H1 (cell line): ENCODE measurements at regions not wholly inside any gene's neighbourhood (a gene's known extent, or its start where the extent isn't known, plus 50 kb on each side); places are given as distances from the start of the nearest gene placed in this dataset.

Experiments
- CTCF ChIA-PET: fragments of 300-600 bp; sonication (Branson Sonifier 250); formaldehyde crosslinking; loops from one replicate; lab custom pipeline; 2021; ENCODE audit not compliant: partially characterized antibody; lab: Charles Lee
- POLR2A ChIA-PET: fragments of 300-600 bp; sonication (Branson Sonifier 250); formaldehyde crosslinking; loops from one replicate; lab custom pipeline; 2021; ENCODE audit warnings: inconsistent platforms; ENCODE audit not compliant: partially characterized antibody; lab: Charles Lee
- DNase-seq, 2 experiments: peaks; one replicate each; pipeline versions ENCODE4 v3.0.0 to v3.0.0-alpha.2; 2010 to 2022; ENCODE audit warnings: low spot score in 2 of 2, low read depth in 1 of 2, mixed read lengths in 1 of 2
- FAIRE-seq: peaks from 2 replicates; lab custom pipeline; 2011; peaks lifted over from hg19 to GRCh38; lab: Jason Lieb, UNC
- H2AFZ ChIP-seq: 2 replicates; pipeline ENCODE4 v1.8.1; 2012; ENCODE audit warnings: low read length, inconsistent platforms
- H2AK5ac ChIP-seq: 2 replicates; pipeline ENCODE4 v1.6.1; 2013; ENCODE audit warnings: low read depth, low read length
- H2BK120ac ChIP-seq: replicated peaks from 2 replicates; pipeline ENCODE3; 2013; ENCODE audit warnings: low read depth, low read length, inconsistent platforms
- H2BK12ac ChIP-seq: 2 replicates; pipeline ENCODE4 v1.6.1; 2013; ENCODE audit warnings: low read depth, low read length
- H2BK15ac ChIP-seq: 2 replicates; pipeline ENCODE4 v1.6.1; 2013; ENCODE audit warnings: low read length
- H2BK20ac ChIP-seq: 2 replicates; pipeline ENCODE4 v1.6.1; 2013; ENCODE audit warnings: low read length
- H2BK5ac ChIP-seq: 2 replicates; pipeline ENCODE4 v1.6.1; 2013; ENCODE audit warnings: low read depth, low read length
- H3K14ac ChIP-seq: 2 replicates; pipeline ENCODE4 v1.6.1; 2013; ENCODE audit warnings: inconsistent platforms; ENCODE audit not compliant: insufficient read length
- H3K18ac ChIP-seq: 2 replicates; pipeline ENCODE4 v1.6.1; 2013; ENCODE audit warnings: low read length; ENCODE audit errors: extremely low read depth
- H3K23ac ChIP-seq: 2 replicates; pipeline ENCODE4 v1.6.1; 2013; ENCODE audit warnings: inconsistent platforms; ENCODE audit not compliant: insufficient read length
- H3K23me2 ChIP-seq: 2 replicates; pipeline ENCODE4 v1.6.1; 2013; ENCODE audit warnings: low read depth, low read length
- H3K27ac ChIP-seq: 2 replicates; pipeline ENCODE4 v1.6.1; 2011; ENCODE audit warnings: low read depth, low read length, inconsistent platforms
- H3K27me3 ChIP-seq, 4 experiments: replicated peaks in 1 of 4; 1 replicate in 1 of 4; 2 replicates in 3 of 4; pipeline versions ENCODE4 v1.6.1 to v1.8.1; 2011 to 2013; ENCODE audit warnings: low read length in 3 of 4, mild to moderate bottlenecking in 3 of 4, inconsistent platforms in 2 of 4, mixed read lengths in 2 of 4, moderate library complexity in 1 of 4; ENCODE audit not compliant: control insufficient read depth in 3 of 4, insufficient read depth in 3 of 4; ENCODE audit errors: extremely low read depth in 1 of 4
- H3K36me3 ChIP-seq, 4 experiments: 2 replicates each; pipeline versions ENCODE4 v1.6.1 to v1.8.1; 2011 to 2013; ENCODE audit warnings: mild to moderate bottlenecking in 4 of 4, low read length in 3 of 4, moderate library complexity in 2 of 4, control low read depth in 1 of 4, inconsistent platforms in 1 of 4; ENCODE audit not compliant: insufficient read depth in 4 of 4, control insufficient read depth in 2 of 4
- H3K4ac ChIP-seq: replicated peaks from 2 replicates; pipeline ENCODE3; 2013; ENCODE audit warnings: low read length, low read depth, mixed read lengths, inconsistent platforms; ENCODE audit not compliant: insufficient read length
- H3K4me1 ChIP-seq, 4 experiments: replicated peaks in 1 of 4; 1 replicate in 1 of 4; 2 replicates in 3 of 4; pipeline versions ENCODE4 v1.6.1 to v1.8.1; 2011 to 2013; ENCODE audit warnings: low read length in 3 of 4, inconsistent platforms in 2 of 4, mixed read lengths in 1 of 4; ENCODE audit not compliant: insufficient read depth in 4 of 4, control insufficient read depth in 3 of 4
- H3K4me2 ChIP-seq, 2 experiments: 2 replicates each; pipeline versions ENCODE4 v1.6.1 to v1.8.1; 2011 to 2013; ENCODE audit warnings: low read depth in 2 of 2, low read length in 2 of 2, control low read depth in 1 of 2, inconsistent platforms in 1 of 2, mild to moderate bottlenecking in 1 of 2; ENCODE audit not compliant: insufficient read depth in 1 of 2
- H3K4me3 ChIP-seq, 4 experiments: fragments of 200-600, 300-600 bp in 1 of 4; sonication (generic), shearing (Covaris generic), sonication (Bioruptor Twin) in 1 of 4; 2 replicates each; pipeline versions ENCODE4 v1.5.1 to v1.8.1; 2011 to 2016; ENCODE audit warnings: low read length in 4 of 4, low read depth in 3 of 4, control low read depth in 2 of 4, inconsistent platforms in 2 of 4, mild to moderate bottlenecking in 2 of 4, mixed read lengths in 1 of 4, moderate library complexity in 1 of 4; ENCODE audit not compliant: insufficient read depth in 2 of 4; ENCODE audit errors: extremely low read depth in 1 of 4
- H3K56ac ChIP-seq: replicated peaks from 2 replicates; pipeline ENCODE3; 2013; ENCODE audit warnings: low read depth, mild to moderate bottlenecking, mixed read lengths, low read length, inconsistent platforms; ENCODE audit not compliant: insufficient read length
- H3K79me1 ChIP-seq: 2 replicates; pipeline ENCODE4 v1.6.1; 2013; ENCODE audit warnings: low read depth, low read length, control low read depth
- H3K79me2 ChIP-seq, 2 experiments: 2 replicates each; pipeline versions ENCODE4 v1.6.1 to v1.8.1; 2012 to 2013; ENCODE audit warnings: low read length in 2 of 2, mild to moderate bottlenecking in 2 of 2, inconsistent platforms in 1 of 2; ENCODE audit not compliant: insufficient read depth in 2 of 2, control insufficient read depth in 1 of 2
- H3K9ac ChIP-seq, 4 experiments: replicated peaks in 1 of 4; 1 replicate in 1 of 4; 2 replicates in 3 of 4; pipeline versions ENCODE4 v1.6.1 to v1.8.1; 2011 to 2013; ENCODE audit warnings: low read depth in 3 of 4, low read length in 3 of 4, control low read depth in 2 of 4, mild to moderate bottlenecking in 2 of 4, moderate library complexity in 2 of 4, inconsistent platforms in 1 of 4; ENCODE audit errors: extremely low read depth in 1 of 4
- H3K9me3 ChIP-seq, 2 experiments: 2 replicates each; pipeline versions ENCODE4 v1.6.1 to v1.8.1; 2012 to 2013; ENCODE audit warnings: mild to moderate bottlenecking in 2 of 2, moderate library complexity in 2 of 2, control low read depth in 1 of 2, inconsistent platforms in 1 of 2, low read depth in 1 of 2, low read length in 1 of 2, mixed read lengths in 1 of 2; ENCODE audit not compliant: insufficient read depth in 2 of 2
- H4K20me1 ChIP-seq, 2 experiments: replicated peaks in 1 of 2; 2 replicates each; pipeline versions ENCODE3 to v1.8.1; 2011 to 2013; ENCODE audit warnings: inconsistent platforms in 2 of 2, low read length in 2 of 2, mild to moderate bottlenecking in 1 of 2; ENCODE audit not compliant: insufficient read depth in 2 of 2, control insufficient read depth in 1 of 2
- H4K5ac ChIP-seq: 2 replicates; pipeline ENCODE4 v1.6.1; 2013; ENCODE audit warnings: low read length, low read depth, mixed read lengths, inconsistent platforms; ENCODE audit not compliant: insufficient read length
- H4K8ac ChIP-seq: 2 replicates; pipeline ENCODE4 v1.8.0; 2013; ENCODE audit warnings: mild to moderate bottlenecking, moderate library complexity, low read length, inconsistent platforms; ENCODE audit not compliant: insufficient read depth; ENCODE audit errors: extremely low read depth
- H4K91ac ChIP-seq: replicated peaks from 2 replicates; pipeline ENCODE3; 2013; ENCODE audit warnings: low read length, mixed read lengths, inconsistent platforms; ENCODE audit not compliant: insufficient read length
- CHD2 ChIP-seq: IDR thresholded peaks from 2 replicates; pipeline ENCODE4 v1.6.1; 2012; ENCODE audit warnings: low read length, improper control_type of control experiment
- RBBP5 ChIP-seq: IDR thresholded peaks from 2 replicates; pipeline ENCODE4 v1.7.1; 2012; ENCODE audit warnings: low read depth, mild to moderate bottlenecking, inconsistent platforms, low read length, moderate library complexity, borderline replicate concordance
- SRF ChIP-seq: IDR thresholded peaks from 2 replicates; pipeline ENCODE4 v1.6.1; 2011; ENCODE audit warnings: mild to moderate bottlenecking, low read depth, low read length, moderate library complexity
- ZNF274 ChIP-seq: IDR thresholded peaks from 2 replicates; pipeline ENCODE4 v1.7.0; 2012; ENCODE audit warnings: low read length, borderline replicate concordance; ENCODE audit errors: extremely low read depth
- WGBS, 2 experiments: shearing (Covaris generic) in 1 of 2; methylation state at CpG; one replicate each; pipeline versions ENCODE4 v1.1.6 to v1.1.7; 2013 to 2015; ENCODE audit warnings: low lambda C conversion rate in 2 of 2, mixed read lengths in 2 of 2, inconsistent platforms in 1 of 2, low coverage in 1 of 2, missing lambda C conversion rate in 1 of 2; ENCODE audit not compliant: insufficient replicate concordance in 2 of 2, insufficient coverage in 1 of 2, insufficient read length in 1 of 2; ENCODE audit errors: extremely low coverage in 1 of 2, missing lambda C conversion rate in 1 of 2; 5-methylcytosine and 5-hydroxymethylcytosine counted together
- TF ChIP-seq, protein P1 (sequence below): IDR thresholded peaks from 2 replicates; pipeline ENCODE4 v1.6.1; 2012; ENCODE audit warnings: inconsistent platforms
- TF ChIP-seq, protein P2 (sequence below): IDR thresholded peaks from 2 replicates; pipeline ENCODE4 v1.6.1; 2011; ENCODE audit warnings: low read length, improper control_type of control experiment

- H2BK120ac ChIP-seq = no peak overlapping the region
- H3K36me3 ChIP-seq = no peaks in the 10 kb centered on the region
- H3K23ac ChIP-seq = no peak overlapping the region
- no peak overlapping the region for H2BK5ac ChIP-seq
- H3K56ac ChIP-seq = no peak overlapping the region
- H3K18ac ChIP-seq = no peak overlapping the region
- peaks cover 0 to 8% (median 5%) of the 10 kb centered on the region in 4 experiments; a peak in 3 of 7 replicates for H3K4me1 ChIP-seq
- 0 out of 2 replicates have a peak overlapping the region, but pooled peaks have one; percentile 35 for H4K8ac ChIP-seq
- H4K91ac ChIP-seq = no peak overlapping the region
- H2BK20ac ChIP-seq = no peak overlapping the region
- DNase-seq = no peak
- CTCF ChIA-PET = interaction anchor here (0.8 to 2.1 kb wide), 6 partner anchors 11 to 118 kb away, joined by 3 to 12 read pairs (median 4); no protein-coding TSS in a partner anchor
- H3K4me2 ChIP-seq = no peak overlapping the region
- no peak overlapping the region for H3K14ac ChIP-seq
- POLR2A ChIA-PET = no interaction called here
- no peak overlapping the region for H3K4ac ChIP-seq
- H2BK15ac ChIP-seq = no peak overlapping the region
- H3K9ac ChIP-seq = no peak overlapping the region
- H3K79me1 ChIP-seq = no peaks in the 10 kb centered on the region
- H4K5ac ChIP-seq = no peak overlapping the region
- no peak for FAIRE-seq
- no peaks in the 10 kb centered on the region for H3K79me2 ChIP-seq
- no peak overlapping the region for H3K27ac ChIP-seq
- H3K23me2 ChIP-seq = peaks cover 17% of the 10 kb centered on the region; the same call in 1 of the 2 replicates
- WGBS, 2 experiments = 95% methylated on average over 15 of the region's 15 CpGs; no CpG with 5 or more reads in 1 of the 2 experiments
- no peak overlapping the region for H2AK5ac ChIP-seq
- H4K20me1 ChIP-seq = peaks cover 0 to 12% of the 10 kb centered on the region in 2 experiments
- H3K9me3 ChIP-seq = peaks cover 0 to 7% of the 10 kb centered on the region in 2 experiments; a peak in 1 of 4 replicates
- H2BK12ac ChIP-seq = no peak overlapping the region
- no peak overlapping the region for H2AFZ ChIP-seq
- no peak overlapping the region for H3K4me3 ChIP-seq
- H3K27me3 ChIP-seq = peaks cover 0 to 2% (median 0%) of the 10 kb centered on the region in 4 experiments; a peak in 1 of 7 replicates
- no peak for TF ChIP-seq CHD2
- no peak for TF ChIP-seq SRF
- TF ChIP-seq, protein P1, sequence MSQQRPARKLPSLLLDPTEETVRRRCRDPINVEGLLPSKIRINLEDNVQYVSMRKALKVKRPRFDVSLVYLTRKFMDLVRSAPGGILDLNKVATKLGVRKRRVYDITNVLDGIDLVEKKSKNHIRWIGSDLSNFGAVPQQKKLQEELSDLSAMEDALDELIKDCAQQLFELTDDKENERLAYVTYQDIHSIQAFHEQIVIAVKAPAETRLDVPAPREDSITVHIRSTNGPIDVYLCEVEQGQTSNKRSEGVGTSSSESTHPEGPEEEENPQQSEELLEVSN = no peak
- TF ChIP-seq ZNF274 = no peak
- TF ChIP-seq RBBP5 = no peak
- TF ChIP-seq, protein P2, sequence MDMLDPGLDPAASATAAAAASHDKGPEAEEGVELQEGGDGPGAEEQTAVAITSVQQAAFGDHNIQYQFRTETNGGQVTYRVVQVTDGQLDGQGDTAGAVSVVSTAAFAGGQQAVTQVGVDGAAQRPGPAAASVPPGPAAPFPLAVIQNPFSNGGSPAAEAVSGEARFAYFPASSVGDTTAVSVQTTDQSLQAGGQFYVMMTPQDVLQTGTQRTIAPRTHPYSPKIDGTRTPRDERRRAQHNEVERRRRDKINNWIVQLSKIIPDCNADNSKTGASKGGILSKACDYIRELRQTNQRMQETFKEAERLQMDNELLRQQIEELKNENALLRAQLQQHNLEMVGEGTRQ = no peak
Measured at GRCh38 chr4:1510931-1511330, 104.7 kb upstream of the NKX1-1 start.
